ENCODE measurements at regions not wholly inside any gene's neighbourhood (a gene's known extent, or its start where the extent isn't known, plus 50 kb on each side); places are given as distances from the start of the nearest gene placed in this dataset.

DNA sequence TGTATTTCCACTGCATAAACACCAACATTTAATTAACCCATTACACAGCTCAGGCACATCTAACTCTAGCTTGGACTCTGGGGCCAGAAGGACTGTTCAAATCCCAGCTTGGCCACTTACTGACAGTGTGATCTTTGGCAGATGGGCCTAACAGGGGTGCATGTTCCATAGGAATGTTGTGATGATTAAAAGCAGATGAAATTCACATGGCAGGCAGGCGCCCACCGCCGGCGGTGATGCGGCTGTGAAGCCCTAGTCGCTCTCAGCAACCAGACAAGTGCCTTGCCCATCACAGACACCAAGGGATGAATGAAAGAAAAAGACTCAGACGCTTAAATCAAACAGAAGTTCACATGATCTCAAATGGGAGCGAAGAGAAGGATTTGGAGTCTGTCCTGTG lies 84.6 kb upstream of the WSB1 start:
- TF ChIP-seq CTCF (IDR thresholded peaks at IDR 0.05): no peak
- TF ChIP-seq EZH2 (IDR thresholded peaks at IDR 0.05): no peak

Data from neural progenitor cell (in vitro differentiated cells).